OCI-LY3 (cell line): ENCODE measurements at regions not wholly inside any gene's neighbourhood (a gene's known extent, or its start where the extent isn't known, plus 50 kb on each side); places are given as distances from the start of the nearest gene placed in this dataset.

Source experiments
- H2AFZ ChIP-seq: fragments of 200-600, 300-600 bp; shearing (Covaris generic); 2 replicates; pipeline ENCODE4 v1.6.0; 2014; ENCODE audit warnings: antibody characterized with exemption, low read depth, low read length
- H3K27ac ChIP-seq: fragments of 200-600, 300-600 bp; sonication (generic); 2 replicates; pipeline ENCODE4 v1.5.1; 2014; ENCODE audit warnings: mild to moderate bottlenecking, low read length, moderate library complexity, mixed read lengths
- H3K27me3 ChIP-seq: fragments of 200-600, 300-600 bp; sonication (generic); 2 replicates; pipeline ENCODE4 v1.6.1; 2014; ENCODE audit warnings: low read depth, low read length, mixed read lengths
- H3K36me3 ChIP-seq: fragments of 200-600, 300-600 bp; sonication (generic); replicated peaks from 2 replicates; pipeline ENCODE3; 2014; ENCODE audit warnings: low read depth, low read length, mixed read lengths
- H3K4me1 ChIP-seq: fragments of 300-600, 200-600 bp; sonication (generic); 2 replicates; pipeline ENCODE4 v1.6.1; 2014; ENCODE audit warnings: low read length, mixed read lengths
- H3K4me2 ChIP-seq: fragments of 200-600, 300-600 bp; sonication (generic); 2 replicates; pipeline ENCODE4 v1.6.1; 2014; ENCODE audit warnings: low read length, mixed read lengths
- H3K4me3 ChIP-seq: fragments of 300-600, 200-600 bp; sonication (generic); 2 replicates; pipeline ENCODE4 v1.5.1; 2014; ENCODE audit warnings: antibody characterized with exemption, mild to moderate bottlenecking, low read length, moderate library complexity
- H3K79me2 ChIP-seq: fragments of 300-600, 200-600 bp; shearing (Covaris generic); 2 replicates; pipeline ENCODE4 v1.6.1; 2014; ENCODE audit warnings: mild to moderate bottlenecking, low read length, mixed read lengths
- H3K9ac ChIP-seq: fragments of 300-600, 200-600 bp; shearing (Covaris generic); 2 replicates; pipeline ENCODE4 v1.6.0; 2014; ENCODE audit warnings: mild to moderate bottlenecking, low read length, moderate library complexity
- H3K9me3 ChIP-seq: fragments of 200-600, 300-600 bp; shearing (Covaris generic); 2 replicates; pipeline ENCODE4 v1.6.1; 2014; ENCODE audit warnings: low read length, mixed read lengths; ENCODE audit not compliant: insufficient read depth
- H4K20me1 ChIP-seq: fragments of 200-600, 300-600 bp; sonication (generic); 2 replicates; pipeline ENCODE4 v1.6.1; 2016; ENCODE audit warnings: low read length, mixed read lengths; ENCODE audit not compliant: insufficient read depth
- CTCF ChIP-seq: fragments of 200-600, 300-600 bp; sonication (generic); IDR thresholded peaks from 2 replicates; pipeline ENCODE4 v1.5.1; 2014; ENCODE audit warnings: antibody characterized with exemption, low read length, low read depth
- EZH2phosphoT487 ChIP-seq: fragments of 200-600 bp; shearing (Covaris generic); IDR thresholded peaks from 2 replicates; pipeline ENCODE4 v1.6.1; 2018; ENCODE audit warnings: antibody characterized with exemption, mixed run types, low read depth

GRCh38 chr6:90431576-90431975 is 134.9 kb upstream of the BACH2 start:
- Histone ChIP-seq H3K4me2 (no peak overlapping the region), H3K9me3 (peaks cover 8% of the 10 kb centered on the region; the same call in 1 of the 2 replicates), H4K20me1 (no peaks in the 10 kb centered on the region), H3K27me3 (no peaks in the 10 kb centered on the region), H3K36me3 (no peaks in the 10 kb centered on the region), H3K4me1 (peaks cover 1% of the 10 kb centered on the region), H3K27ac (no peak overlapping the region), H2AFZ (no peak overlapping the region), H3K79me2 (no peaks in the 10 kb centered on the region), H3K9ac (no peak overlapping the region), H3K4me3 (no peak overlapping the region)
- TF ChIP-seq EZH2phosphoT487: no peak
- no peak for TF ChIP-seq CTCF

DNA sequence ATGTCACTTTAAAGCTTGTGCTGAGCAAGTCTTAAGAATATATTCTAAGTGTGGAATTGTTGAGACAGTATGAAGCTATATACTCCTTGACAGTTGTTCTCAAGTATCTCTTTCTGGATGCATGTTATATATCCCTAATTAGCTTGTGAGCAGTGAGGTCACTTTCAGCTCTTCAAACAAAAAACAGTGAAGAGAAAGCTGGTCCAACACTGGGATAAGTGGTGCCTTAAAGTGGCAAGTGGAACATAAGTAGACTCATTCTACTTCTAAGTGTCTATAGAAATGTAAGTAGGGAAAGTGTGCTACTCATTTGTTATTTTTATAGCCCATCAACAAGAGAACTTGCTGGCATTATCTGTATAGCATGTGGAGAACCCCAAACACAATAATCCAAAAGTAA is 133.1 kb upstream of the BACH2 start:
- Histone ChIP-seq H3K4me3 (no peak overlapping the region), H3K79me2 (no peaks in the 10 kb centered on the region), H3K27ac (no peak overlapping the region), H3K27me3 (no peaks in the 10 kb centered on the region), H2AFZ (no peak overlapping the region), H3K4me2 (no peak overlapping the region), H3K9ac (no peak overlapping the region), H3K36me3 (no peaks in the 10 kb centered on the region), H3K9me3 (peaks cover 8% of the 10 kb centered on the region; the same call in 1 of the 2 replicates), H3K4me1 (peaks cover 20% of the 10 kb centered on the region), H4K20me1 (no peaks in the 10 kb centered on the region)
- TF ChIP-seq CTCF: no peak
- TF ChIP-seq EZH2phosphoT487: no peak

DNA sequence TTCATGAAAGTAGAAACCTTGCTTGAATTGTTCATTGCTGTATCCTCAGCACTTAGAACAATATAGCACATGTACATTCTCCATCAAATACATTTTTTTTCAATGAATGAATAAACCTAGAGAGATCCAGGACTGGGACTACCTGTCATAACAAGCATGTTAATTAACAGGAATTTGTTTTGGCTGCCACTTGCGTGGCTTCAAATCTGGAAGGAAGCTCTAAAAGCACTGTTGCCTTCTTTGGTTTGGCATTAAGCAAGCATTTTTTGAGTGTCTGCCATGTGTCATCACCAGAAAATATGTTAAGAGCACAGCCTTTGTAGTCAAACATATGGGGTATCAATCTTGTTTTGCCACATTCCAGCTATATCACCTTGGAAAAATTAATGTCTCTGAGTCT is 131.9 kb upstream of the BACH2 start:
- Histone ChIP-seq H3K79me2 (no peaks in the 10 kb centered on the region), H3K27ac (no peak overlapping the region), H3K4me3 (no peak overlapping the region), H3K36me3 (no peaks in the 10 kb centered on the region), H2AFZ (no peak overlapping the region), H4K20me1 (no peaks in the 10 kb centered on the region), H3K4me1 (peaks cover 25% of the 10 kb centered on the region), H3K9ac (no peak overlapping the region), H3K27me3 (no peaks in the 10 kb centered on the region), H3K9me3 (peaks cover 8% of the 10 kb centered on the region; the same call in 1 of the 2 replicates), H3K4me2 (no peak overlapping the region)
- no peak for TF ChIP-seq CTCF
- no peak for TF ChIP-seq EZH2phosphoT487

- peak overlapping the region; percentile 57; the same call in 1 of the 2 replicates for H3K9ac ChIP-seq
- peak overlapping the region; percentile 69; the same call in 1 of the 2 replicates for H2AFZ ChIP-seq
- H3K4me2 ChIP-seq: peak overlapping the region; percentile 67
- no peaks in the 10 kb centered on the region for H3K79me2 ChIP-seq
- no peak for TF ChIP-seq CTCF
- TF ChIP-seq EZH2phosphoT487: no peak
- H3K27me3 ChIP-seq: no peaks in the 10 kb centered on the region
- peaks cover 8% of the 10 kb centered on the region; the same call in 1 of the 2 replicates for H3K9me3 ChIP-seq
- no peaks in the 10 kb centered on the region for H4K20me1 ChIP-seq
- peak overlapping the region; percentile 75 for H3K27ac ChIP-seq
- H3K36me3 ChIP-seq: no peaks in the 10 kb centered on the region
- peaks cover 25% of the 10 kb centered on the region for H3K4me1 ChIP-seq
- H3K4me3 ChIP-seq: peak overlapping the region; percentile 51
Measured at GRCh38 chr6:90425161-90425641, 128.6 kb upstream of the BACH2 start.
